ENCODE measurements at regions not wholly inside any gene's neighbourhood (a gene's known extent, or its start where the extent isn't known, plus 50 kb on each side); places are given as distances from the start of the nearest gene placed in this dataset.
"Not testable (repeated sequence)": the region's sequence is repeated elsewhere in the genome, so short reads cannot be mapped to it uniquely, and the experiment has no call there.

GRCh38 chr10:8128511-8128910 lies 74.0 kb downstream of the GATA3 start:
- DNase-seq, result no peak

GRCh38 chr10:8129438-8129837 lies 75.0 kb downstream of the GATA3 start:
- no peak for DNase-seq

- DNase-seq, result no peak
Observed at GRCh38 chr10:8130973-8131911, 76.8 kb downstream of the GATA3 start.

GRCh38 chr10:8133146-8133545 lies 78.7 kb downstream of the GATA3 start:
- DNase-seq, result no peak

GRCh38 chr10:8136736-8137135 lies 82.2 kb downstream of the GATA3 start:
- DNase-seq, result no peak

- DNase-seq, result no peak
Observed at GRCh38 chr10:8137272-8137681, 82.8 kb downstream of the GATA3 start.

GRCh38 chr10:8137726-8138125 lies 83.2 kb downstream of the GATA3 start:
- DNase-seq, result no peak

- DNase-seq, result no peak
Observed at GRCh38 chr10:8138471-8138870, 84.0 kb downstream of the GATA3 start.

GRCh38 chr10:8144496-8144895 lies 90.0 kb downstream of the GATA3 start:
- DNase-seq, result no peak

- DNase-seq, result no peak
Observed at GRCh38 chr10:8146650-8147049, 92.2 kb downstream of the GATA3 start.

- no peak for DNase-seq
Observed at GRCh38 chr10:8149991-8150390, 95.5 kb downstream of the GATA3 start.

- no peak for DNase-seq
Observed at GRCh38 chr10:8150401-8150905, 96.0 kb downstream of the GATA3 start.

GRCh38 chr10:8151086-8151485 lies 96.6 kb downstream of the GATA3 start:
- no peak for DNase-seq

GRCh38 chr10:8156918-8157317 lies 102.4 kb downstream of the GATA3 start:
- no peak for DNase-seq

GRCh38 chr10:8158193-8159071 lies 103.9 kb downstream of the GATA3 start:
- DNase-seq, result no peak

GRCh38 chr10:8159341-8160165 lies 105.1 kb downstream of the GATA3 start:
- no peak for DNase-seq

GRCh38 chr10:8163824-8164223 lies 109.3 kb downstream of the GATA3 start:
- no peak for DNase-seq

GRCh38 chr10:8164640-8165039 lies 110.2 kb downstream of the GATA3 start:
- DNase-seq, result not testable (repeated sequence)

- no peak for DNase-seq
Observed at GRCh38 chr10:8168836-8169235, 114.3 kb downstream of the GATA3 start.

GRCh38 chr10:8171008-8171407 lies 116.5 kb downstream of the GATA3 start:
- DNase-seq, result no peak

GRCh38 chr10:8172604-8173003 lies 118.1 kb downstream of the GATA3 start:
- DNase-seq, result no peak

GRCh38 chr10:8173243-8173865 lies 118.9 kb downstream of the GATA3 start:
- no peak for DNase-seq

Measured in NCI-H1417 (cell line).